GM18868 (cell line): ENCODE measurements at regions not wholly inside any gene's neighbourhood (a gene's known extent, or its start where the extent isn't known, plus 50 kb on each side); places are given as distances from the start of the nearest gene placed in this dataset.
"Not testable (repeated sequence)": the region's sequence is repeated elsewhere in the genome, so short reads cannot be mapped to it uniquely, and the experiment has no call there.

Experiments
- ATAC-seq: cut with Tn5 transposase; IDR thresholded peaks from one replicate; pipeline ENCODE4 v1.9.1; 2021; ENCODE audit warnings: mild to moderate bottlenecking, moderate library complexity; ENCODE audit not compliant: unreplicated experiment

DNA sequence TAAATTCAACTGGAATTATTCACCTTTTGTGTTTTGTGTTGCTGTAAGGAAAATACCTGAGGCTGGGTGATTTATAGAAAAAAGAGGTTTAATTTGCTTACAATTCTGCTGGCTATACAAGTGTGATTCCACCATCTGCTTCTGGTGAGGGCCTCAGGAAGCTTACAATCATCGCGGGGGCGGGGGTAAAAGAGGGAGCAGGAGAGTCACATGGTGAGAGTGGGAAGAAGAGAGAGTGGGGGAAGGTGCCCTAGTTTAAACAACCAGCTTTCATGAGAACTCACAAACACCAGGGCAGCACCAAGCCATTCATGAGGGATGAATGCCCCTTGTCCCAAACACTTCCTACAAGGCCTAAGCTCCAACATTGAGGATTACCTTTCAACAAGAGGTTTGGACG lies 760.7 kb upstream of the PCDH9 start:
- ATAC-seq: no peak

DNA sequence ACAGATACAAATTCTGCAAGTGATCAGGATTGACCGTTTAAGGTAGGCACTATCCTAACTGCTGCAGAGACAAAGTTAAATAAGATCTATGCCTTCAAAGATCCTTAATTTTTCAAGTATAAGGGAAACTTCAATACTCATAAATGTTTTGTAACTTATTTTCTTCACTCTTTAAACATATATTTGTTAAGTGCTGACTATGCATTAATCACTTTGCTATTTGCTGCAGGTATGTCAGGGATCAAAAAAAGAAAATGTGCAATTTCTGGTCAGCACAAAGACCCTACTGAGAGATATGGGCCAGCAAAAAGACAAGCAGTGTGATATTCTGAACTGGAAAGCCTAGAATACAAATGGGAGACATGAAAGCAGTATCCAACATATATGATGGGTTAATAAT lies 756.1 kb upstream of the PCDH9 start:
- no peak for ATAC-seq

DNA sequence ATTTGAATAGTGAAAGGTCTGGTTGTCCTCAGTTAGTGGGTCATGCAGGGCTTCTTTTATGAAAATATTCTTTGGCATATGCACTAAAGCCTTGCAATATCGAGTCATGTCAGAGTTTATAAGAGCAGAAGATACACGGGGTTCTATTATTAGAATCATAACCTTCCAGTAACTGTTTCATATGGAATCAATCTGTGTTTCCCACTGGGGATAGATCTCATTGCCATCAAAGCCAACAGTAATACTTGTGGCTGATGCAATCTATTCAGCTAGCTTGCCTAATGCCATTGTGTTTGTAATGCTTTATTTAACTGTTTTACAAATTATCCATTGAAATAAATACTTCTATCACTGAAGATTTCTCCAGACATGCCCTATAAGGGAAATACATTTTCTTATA lies 746.9 kb upstream of the PCDH9 start:
- ATAC-seq: no peak

DNA sequence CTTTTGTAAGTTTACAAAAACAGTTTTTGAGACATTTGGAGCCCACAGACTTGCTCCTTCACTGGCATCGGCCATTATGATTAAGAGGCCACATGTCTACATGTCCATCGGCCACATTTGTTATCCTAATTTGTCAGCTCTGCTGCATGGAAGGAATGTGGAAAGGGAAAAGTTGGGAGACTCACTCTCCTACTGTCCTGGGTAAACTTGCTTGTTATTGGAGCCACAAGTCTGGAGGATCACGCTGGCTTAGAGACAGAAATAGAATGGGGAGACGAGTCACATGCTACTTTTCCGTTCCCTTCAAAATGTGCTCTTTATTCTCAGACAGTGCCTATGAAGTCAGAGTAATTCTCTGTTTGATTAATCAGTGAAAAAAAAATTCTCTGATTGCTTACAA lies 741.2 kb upstream of the PCDH9 start:
- ATAC-seq: no peak

DNA sequence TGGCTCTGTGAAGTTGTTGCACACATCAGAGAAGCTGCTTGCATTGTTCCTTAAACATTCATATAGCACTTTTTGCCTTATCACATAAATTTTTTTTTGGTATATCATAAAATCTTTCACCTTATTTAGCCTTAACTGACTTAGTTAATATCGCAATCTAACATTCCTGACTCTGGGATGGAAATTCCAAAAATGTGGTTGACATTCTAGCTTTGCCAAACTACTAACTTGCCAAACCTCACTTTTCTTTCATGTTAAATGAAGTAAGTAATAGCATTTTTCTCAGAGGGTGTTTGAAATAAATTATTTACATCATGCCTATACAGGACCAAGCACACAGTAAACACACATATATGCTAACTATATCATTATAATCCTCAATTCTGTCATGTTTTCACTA lies 736.9 kb upstream of the PCDH9 start:
- ATAC-seq: no peak

DNA sequence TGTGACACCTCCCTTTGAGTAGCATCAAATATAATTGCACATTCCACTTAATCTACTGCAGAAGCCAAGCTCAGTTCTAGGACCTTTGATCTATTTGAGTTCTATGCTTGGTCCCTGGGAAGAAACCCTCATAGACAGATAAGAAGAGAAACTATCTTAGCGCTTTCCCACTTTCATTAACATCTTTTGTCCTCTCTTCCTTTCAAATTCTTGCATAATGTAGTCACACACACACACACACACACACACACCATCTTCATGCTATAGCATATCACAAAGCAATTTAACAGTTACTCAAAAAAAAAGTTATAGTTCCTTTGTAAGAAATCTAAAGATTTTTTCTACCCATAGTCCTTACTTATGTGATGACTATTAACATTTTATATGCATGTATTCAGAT lies 735.9 kb upstream of the PCDH9 start:
- no peak for ATAC-seq

DNA sequence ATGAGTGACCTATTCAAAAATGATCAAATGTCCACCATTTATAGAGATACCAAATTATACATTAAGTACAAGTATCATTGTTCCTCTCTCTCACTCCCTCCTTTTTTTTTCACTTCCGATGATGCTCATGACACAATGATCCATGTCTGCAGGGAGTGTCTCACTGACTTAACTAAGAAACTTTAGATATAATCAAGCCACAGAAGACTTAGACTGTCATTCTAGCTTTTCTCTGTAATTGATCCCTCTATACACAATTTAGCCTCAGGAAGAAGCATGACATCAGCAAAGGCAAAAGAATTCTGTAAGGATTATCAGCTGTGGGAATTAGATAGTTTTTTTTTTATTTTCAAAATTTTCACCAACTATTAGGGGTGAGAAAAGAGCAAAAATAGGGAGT lies 734.9 kb upstream of the PCDH9 start:
- ATAC-seq: no peak

DNA sequence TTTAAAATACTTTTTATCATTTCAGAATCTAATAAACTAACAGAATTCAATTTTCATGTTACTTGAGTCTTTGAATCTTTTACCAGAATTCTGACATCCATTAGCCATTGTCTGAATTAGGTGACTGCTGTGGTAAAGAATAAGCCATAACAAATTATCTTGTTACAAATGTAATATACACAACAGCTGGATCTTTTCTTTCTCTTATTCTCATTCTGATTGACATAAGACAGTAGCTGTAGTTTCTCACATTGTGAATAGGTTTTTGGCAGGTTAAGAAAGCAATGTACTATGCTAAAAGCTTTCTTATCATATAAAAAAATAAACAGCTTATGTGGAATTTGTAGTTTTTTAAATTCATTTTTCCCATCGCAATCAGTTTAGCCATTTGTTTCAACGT lies 734.0 kb upstream of the PCDH9 start:
- ATAC-seq: no peak

DNA sequence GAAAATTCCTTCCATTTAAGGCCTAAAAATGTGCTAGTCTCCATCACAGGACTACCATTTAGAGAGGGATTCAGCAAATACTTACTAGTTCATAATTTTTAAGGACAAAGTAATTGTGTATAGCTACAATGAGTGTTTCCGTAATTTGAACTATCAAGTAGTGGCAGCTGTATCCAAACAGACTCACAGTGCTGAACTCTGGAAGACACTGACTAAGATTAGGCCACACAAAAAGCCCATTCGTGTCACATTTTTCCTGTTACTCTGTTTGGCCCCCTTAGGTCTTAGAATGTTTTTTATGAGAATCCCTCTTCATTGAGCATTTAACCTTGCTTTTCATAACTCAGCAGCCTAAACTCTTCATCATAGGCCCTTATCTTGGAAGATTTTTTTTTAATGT lies 731.2 kb upstream of the PCDH9 start:
- no peak for ATAC-seq

DNA sequence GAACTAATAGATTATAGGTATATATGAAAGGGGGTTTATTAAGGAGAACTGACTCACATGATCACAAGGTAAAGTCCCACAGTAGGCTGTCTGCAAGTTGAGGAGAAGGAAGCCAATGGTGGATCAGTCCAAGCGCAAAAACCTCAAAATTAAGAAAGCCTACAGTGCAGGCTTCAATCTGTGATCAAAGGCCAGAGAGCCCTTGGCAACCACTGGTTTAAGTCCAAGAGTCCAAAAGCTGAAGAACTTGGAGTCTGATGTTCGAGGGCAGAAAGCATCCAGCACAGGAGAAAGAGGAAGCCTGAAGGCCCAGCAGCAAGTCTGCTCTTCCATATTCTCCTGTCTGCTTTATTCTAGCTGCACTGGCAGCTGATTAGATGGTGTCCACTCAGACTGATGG lies 721.3 kb upstream of the PCDH9 start:
- ATAC-seq: no peak

DNA sequence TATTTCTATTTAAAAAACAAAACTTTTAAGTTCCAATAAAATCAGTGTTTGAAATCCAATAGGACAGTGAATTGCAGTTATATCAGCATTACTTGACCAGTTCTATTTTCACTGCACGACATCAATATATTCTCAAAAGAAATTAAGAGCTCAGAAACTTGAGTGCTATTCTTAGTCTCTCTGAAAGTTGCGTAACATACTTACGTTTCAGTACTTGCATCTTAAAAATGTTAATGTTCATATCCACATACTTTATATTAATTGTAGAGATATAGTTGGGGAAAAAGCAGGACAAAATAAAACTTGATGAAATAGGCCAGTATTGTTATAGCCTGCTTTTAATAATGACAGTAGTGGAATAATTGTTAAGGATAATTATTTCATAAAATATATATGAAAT lies 720.5 kb upstream of the PCDH9 start:
- ATAC-seq: no peak

DNA sequence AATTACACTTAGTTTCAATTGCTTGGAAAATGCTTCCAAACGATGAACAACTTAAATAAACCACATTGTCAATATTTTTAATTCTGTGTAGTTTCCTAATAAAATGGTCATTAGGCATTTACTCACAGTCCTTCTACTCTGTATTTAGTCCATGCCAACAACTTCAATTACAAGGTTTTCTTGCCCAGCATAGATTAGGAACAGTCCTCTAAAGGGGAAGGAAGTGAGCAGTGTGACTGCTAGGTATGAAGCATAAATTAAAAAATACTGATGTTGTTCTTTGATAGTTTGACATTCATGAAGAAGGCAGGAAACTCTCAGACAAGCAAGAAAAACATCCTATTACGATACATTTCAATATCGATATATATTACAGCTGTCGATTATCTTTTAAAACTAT lies 716.0 kb upstream of the PCDH9 start:
- no peak for ATAC-seq

DNA sequence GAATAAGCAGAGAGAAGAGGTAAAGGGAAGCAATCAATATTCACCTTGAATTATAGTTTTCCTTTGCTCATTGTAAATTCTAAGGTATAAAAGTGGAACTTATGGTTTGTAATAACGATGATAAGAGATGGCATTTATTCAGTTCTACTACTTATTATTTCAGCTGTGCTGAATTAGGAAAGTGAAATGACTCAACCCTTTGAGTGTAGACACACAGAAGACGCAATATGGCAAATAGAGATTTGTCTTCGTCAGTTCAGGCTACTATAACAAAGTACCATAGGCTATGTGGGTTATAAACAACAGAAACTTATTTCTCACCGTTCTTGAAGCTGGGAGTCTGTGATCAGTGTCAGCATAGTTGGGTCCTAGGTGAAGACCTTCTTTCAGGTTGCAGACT lies 713.0 kb upstream of the PCDH9 start:
- no peak for ATAC-seq

DNA sequence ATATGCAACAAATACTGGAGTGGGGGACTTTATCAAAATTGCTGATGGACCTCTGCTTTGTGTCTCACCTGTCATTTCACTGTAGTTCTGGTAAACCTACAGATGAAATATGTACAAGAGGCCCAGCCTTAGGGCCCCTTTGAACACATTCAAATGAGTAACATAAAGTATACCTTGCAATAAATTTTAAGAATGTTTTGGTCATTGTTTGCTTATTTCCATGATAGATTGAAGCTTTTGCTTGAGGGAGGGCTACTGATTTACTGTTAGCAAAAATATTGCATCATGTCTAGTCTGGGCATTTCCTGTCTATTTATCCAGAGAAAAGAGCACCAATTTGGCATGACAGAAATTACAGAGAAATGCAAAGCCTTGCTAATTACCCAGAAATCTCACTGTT lies 705.5 kb upstream of the PCDH9 start:
- no peak for ATAC-seq

DNA sequence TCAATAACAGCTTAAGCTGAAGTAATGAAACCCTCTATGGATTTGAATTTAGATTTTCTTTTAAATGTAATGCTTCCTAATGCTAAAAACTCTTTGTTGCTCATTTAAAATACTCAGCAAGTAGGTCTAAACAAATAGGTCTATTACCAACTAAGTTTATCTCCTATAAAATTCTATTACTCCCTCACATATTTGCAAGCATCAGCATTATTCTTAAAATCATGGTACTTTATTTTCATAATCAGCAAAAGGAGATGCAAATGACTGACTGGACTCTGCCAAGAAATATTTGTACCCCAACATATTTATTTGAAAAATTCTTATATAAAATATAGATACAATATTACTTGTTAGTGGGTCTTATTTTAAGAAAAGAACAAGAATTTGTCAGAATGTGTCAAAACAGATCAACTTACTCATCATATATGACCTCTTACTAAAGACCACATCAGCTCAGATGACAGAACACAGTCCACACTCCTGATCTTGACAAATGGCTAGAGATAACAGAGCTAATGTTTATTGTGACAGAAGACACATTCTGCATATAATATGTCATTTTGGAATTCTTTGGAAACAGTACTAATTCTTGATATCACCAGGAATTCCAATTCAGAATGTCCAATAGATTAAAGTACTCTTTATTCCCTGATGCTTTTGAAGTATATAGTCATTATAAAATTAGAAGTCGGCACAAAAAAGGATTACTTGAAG lies 704.6 kb upstream of the PCDH9 start:
- no peak for ATAC-seq

DNA sequence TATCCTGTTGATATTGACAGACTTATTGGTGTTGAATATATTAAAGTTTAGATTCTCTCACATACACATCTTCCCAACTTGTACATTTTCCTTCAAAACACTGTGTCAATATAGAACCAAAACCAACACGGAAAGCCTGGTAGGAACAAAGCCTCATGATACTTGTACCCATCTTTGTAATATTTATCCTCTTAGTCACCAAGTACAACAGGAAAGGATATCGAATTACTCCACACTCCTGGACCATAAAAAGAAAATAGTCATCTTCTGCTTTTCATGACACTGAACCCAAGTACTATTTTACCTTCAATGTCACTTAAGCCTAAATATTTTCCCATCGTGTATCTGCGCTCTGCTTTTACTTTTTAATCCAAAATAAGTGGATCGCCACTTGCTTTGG lies 702.9 kb upstream of the PCDH9 start:
- no peak for ATAC-seq

DNA sequence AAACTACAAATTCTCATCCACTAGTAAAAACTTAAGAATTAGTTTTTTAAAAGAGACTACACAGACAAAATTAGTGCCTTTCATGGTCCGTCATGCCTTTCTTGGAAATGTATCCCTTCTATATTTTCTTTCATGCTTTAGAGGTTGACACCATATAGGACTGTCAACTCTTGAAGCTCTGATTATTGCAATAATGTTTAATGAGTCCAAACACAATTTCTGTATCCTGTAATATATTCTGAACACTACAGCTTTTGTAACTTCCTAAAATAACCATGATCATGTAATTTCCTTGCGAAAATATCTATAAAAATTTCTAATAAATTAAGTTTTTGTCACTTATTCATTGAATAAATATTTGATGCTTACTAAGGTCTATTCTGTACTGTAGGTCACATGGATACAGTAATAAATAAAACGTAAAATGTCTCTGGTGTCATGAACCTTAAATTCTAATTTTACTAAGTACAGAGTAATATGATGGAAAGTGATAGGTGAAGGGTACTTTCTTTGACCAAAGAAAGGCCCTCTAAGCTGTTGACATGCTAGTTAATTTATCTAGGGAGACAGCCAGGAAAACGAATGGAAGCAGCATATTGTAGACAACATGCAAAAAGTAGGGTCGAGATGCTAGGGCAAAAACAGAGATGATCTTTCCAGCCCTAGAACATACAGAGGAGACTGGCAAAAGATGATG lies 687.3 kb upstream of the PCDH9 start:
- no peak for ATAC-seq

DNA sequence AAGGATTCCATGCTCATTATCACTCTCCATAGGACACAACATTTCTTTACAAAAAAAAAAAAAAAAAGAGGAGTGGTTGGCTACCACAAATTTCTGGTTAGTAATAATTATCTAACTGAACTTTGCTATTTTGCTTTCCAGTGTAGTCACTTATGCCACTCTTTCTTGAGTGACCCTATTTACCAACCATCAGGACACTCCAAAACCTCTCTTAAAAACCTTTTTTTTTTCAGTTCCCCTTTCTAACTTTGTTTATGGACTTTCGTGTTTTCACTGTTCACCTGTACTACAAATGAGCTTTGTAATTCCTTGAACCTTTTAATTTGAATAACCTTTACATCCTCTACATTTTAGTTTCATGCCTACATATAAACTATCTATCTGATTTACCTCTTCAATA lies 686.5 kb upstream of the PCDH9 start:
- ATAC-seq: no peak

DNA sequence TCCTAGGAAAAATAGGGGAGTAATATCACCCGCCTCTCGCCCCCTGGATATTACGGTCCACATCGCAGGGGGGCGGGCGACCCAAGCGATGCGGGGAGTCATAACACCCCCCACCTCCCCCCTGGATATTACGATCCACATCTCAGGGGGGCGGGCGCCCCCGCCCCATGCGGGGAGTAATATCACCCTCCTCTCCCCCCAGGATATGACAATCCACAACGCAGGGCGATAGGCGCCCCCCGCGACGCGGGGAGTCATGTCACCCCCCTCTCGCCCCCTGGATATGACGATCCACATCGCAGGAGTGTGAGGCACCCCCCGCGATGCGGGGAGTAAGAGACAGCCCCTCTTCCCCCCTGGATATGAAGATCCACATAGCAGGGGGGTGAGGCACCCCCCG lies 684.4 kb upstream of the PCDH9 start:
- no peak for ATAC-seq

DNA sequence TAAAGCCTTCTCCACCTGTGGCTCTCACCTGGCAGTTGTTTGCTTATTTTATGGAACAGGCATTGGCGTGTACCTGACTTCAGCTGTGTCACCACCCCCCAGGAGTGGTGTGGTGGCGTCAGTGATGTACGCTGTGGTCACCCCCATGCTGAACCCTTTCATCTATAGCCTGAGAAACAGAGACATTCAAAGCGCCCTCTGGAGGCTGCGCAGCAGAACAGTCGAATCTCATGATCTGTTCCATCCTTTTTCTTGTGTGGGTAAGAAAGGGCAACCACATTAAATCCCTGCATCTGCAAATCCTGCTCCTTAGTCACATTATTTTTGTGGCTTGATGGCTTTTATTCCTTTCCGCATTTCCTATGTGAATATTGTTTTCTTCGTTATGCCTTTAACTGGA lies 672.8 kb upstream of the PCDH9 start:
- not testable (repeated sequence) for ATAC-seq

DNA sequence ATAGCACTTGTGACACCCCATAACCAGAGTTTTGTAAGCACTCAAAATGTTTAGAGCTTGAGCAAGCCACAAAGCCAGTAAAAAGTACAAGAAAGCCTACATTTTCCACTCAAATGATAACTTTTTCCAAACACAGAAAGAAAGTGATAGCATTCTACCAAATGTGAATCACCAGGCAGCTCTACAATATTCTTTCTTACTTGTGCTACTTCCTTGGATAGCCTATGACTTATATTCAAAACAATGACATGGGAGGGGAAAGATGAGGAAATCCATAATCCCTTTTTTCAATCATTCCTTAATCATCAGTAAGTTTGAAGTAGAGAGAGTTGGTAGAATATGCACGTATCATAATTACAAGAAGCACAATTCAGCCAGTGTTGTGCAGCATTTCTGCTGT lies 650.8 kb upstream of the PCDH9 start:
- no peak for ATAC-seq

DNA sequence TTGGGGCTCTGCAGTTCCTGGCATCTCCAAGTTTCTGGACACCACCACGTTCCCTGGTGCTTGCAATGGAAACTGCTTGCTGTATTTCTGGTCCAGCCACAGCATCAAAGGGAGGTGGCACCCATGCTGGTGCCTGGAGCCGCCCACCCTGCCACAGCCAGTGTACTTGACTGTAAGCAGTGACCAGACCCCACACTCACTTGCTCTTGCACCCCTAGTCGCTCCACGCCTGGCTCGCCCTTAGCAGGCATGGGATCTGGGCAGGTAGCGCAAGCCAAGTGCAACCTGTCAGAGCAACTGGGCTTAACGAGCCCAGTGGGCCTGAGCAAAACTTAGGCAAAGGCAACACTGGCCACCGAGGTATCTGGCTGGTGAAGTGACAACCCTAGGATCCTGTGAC lies 648.2 kb upstream of the PCDH9 start:
- ATAC-seq: no peak

DNA sequence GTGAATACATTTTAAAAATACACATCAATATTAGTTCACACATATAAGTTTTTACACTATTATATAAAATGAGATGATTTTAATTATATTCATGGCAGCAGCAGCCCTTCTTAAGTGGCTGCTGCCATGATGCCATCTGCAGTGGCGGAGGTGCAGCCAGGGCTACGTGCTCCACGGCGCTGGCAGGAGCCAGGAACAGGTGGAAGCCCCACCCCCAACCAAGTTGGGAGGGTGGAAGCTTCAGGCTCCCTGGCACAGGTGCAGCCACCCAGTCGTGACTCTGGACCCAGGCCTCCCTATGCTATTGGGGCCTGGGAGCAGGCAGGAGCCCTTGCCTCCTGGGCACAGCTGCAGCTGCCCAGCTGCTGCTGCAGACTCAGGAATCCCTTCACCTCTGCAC lies 646.9 kb upstream of the PCDH9 start:
- ATAC-seq: no peak
